ENCODE measurements at regions not wholly inside any gene's neighbourhood (a gene's known extent, or its start where the extent isn't known, plus 50 kb on each side); places are given as distances from the start of the nearest gene placed in this dataset.
"Not testable (repeated sequence)": the region's sequence is repeated elsewhere in the genome, so short reads cannot be mapped to it uniquely, and the experiment has no call there.

DNA sequence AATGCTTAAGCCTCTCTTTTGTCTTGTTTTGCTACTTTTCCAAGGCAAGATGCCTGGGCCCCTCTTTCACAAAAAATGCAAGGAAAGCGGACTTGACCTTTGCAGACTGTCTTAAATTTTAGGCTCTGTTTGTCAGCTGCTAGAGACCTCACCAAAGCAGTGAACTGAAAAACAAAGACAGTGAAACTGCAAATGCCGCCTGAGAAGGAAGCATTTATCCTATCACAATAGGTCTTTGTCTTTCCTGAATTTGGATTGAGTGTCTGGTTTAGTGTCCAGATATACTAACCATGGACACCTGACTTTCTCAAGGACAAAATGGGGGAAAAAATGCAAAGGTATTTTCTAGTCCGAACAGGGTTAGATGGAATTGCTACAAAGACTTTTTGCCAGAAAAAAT is 256.9 kb downstream of the INHBA start:
- peak in 1 of 8 experiments; percentile 39 for ATAC-seq (replicated peaks in 6 of 8)
- no peak overlapping the region for H3K27ac ChIP-seq
- no peak overlapping the region for H3K4me3 ChIP-seq
- in situ Hi-C loops (cut with MboI; ENCODE audit: low pct_unique_long_range_greater_than_20kb in 2 of 9, low sequenced_read_pairs in 9 of 9, unreplicated experiment in 9 of 9), result no loop called here
- WGBS, 10 experiments, result 0 to 100% (median 71%) methylated on average over 1 to 3 of the region's 3 CpGs; no CpG with 5 or more reads in 2 of the 10 experiments
- H3K4me1 ChIP-seq (replicated peaks in 1 of 2), result peaks cover 0 to 9% of the 10 kb centered on the region in 2 donors

- WGBS, 10 experiments, result 67 to 100% (median 100%) methylated on average over 1 of the region's 1 CpG; no CpG with 5 or more reads in 1 of the 10 experiments
- ATAC-seq (replicated peaks in 6 of 8), result no peak
- no peak overlapping the region for H3K27ac ChIP-seq
Measured at GRCh38 chr7:41445432-41445831, 257.5 kb downstream of the INHBA start.

DNA sequence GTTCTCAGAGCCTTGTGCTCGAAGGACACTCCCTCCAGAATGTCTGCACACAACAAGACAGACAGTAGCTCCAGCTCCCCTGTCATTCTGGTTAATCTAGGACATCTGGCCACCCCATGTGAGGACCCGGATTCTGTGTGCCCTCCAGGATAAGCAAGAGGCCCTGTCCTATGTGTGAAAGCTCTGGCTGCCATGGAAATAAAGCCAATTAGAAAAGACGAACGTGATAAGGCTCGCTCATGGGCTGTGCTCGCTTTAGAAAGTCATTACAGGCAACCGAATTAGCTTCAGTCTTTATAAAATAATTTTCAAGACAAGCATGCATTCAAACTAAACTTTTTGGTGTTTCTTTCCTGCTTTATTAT is 263.4 kb downstream of the INHBA start:
- ATAC-seq (replicated peaks in 6 of 8), result peak in 1 of 8 experiments; percentile 63
- in situ Hi-C loops (cut with MboI; ENCODE audit: low pct_unique_long_range_greater_than_20kb in 2 of 9, low sequenced_read_pairs in 9 of 9, unreplicated experiment in 9 of 9), result no loop called here
- Histone ChIP-seq H3K4me3 (no peak overlapping the region), H3K27ac (no peak overlapping the region), H3K4me1 (replicated peaks in 1 of 2) (no peaks in the 10 kb centered on the region)
- WGBS, 10 experiments, result 53 to 100% (median 75%) methylated on average over 1 to 7 of the region's 7 CpGs; no CpG with 5 or more reads in 1 of the 10 experiments

More at GRCh38 chr7:41445432-41445831, 257.5 kb downstream of the INHBA start:
- H3K4me3 ChIP-seq, result no peak overlapping the region
- in situ Hi-C loops (cut with MboI; ENCODE audit: low pct_unique_long_range_greater_than_20kb in 2 of 9, low sequenced_read_pairs in 9 of 9, unreplicated experiment in 9 of 9), result no loop called here
- peaks cover 0 to 9% of the 10 kb centered on the region in 2 donors for H3K4me1 ChIP-seq (replicated peaks in 1 of 2)

GRCh38 chr7:41438705-41439514 is 264.0 kb downstream of the INHBA start:
- Histone ChIP-seq H3K27ac (no peak overlapping the region), H3K4me3 (no peak overlapping the region), H3K4me1 (replicated peaks in 1 of 2) (no peaks in the 10 kb centered on the region)
- in situ Hi-C loops (cut with MboI; ENCODE audit: low pct_unique_long_range_greater_than_20kb in 2 of 9, low sequenced_read_pairs in 9 of 9, unreplicated experiment in 9 of 9), result no loop called here
- peak in 3 of 8 experiments; percentile 74 to 93 (median 90) for ATAC-seq (replicated peaks in 6 of 8)
- WGBS, 10 experiments, result 27 to 100% (median 88%) methylated on average over 1 to 7 of the region's 8 CpGs

- Histone ChIP-seq H3K4me1 (replicated peaks in 1 of 2) (no peaks in the 10 kb centered on the region), H3K27ac (no peak overlapping the region), H3K4me3 (no peak overlapping the region)
- no peak for ATAC-seq (replicated peaks in 6 of 8)
- in situ Hi-C loops (cut with MboI; ENCODE audit: low pct_unique_long_range_greater_than_20kb in 2 of 9, low sequenced_read_pairs in 9 of 9, unreplicated experiment in 9 of 9), result no loop called here
- WGBS, 10 experiments, result 69 to 100% (median 83%) methylated on average over 1 to 9 of the region's 10 CpGs
Measured at GRCh38 chr7:41437257-41438196, 265.4 kb downstream of the INHBA start.

- Histone ChIP-seq H3K4me1 (replicated peaks in 1 of 2) (no peaks in the 10 kb centered on the region), H3K4me3 (no peak overlapping the region), H3K27ac (no peak overlapping the region)
- no peak for ATAC-seq (replicated peaks in 6 of 8)
- 80 to 100% (median 100%) methylated on average over 1 to 2 of the region's 3 CpGs; no CpG with 5 or more reads in 5 of the 10 experiments for WGBS, 10 experiments
- in situ Hi-C loops (cut with MboI; ENCODE audit: low pct_unique_long_range_greater_than_20kb in 2 of 9, low sequenced_read_pairs in 9 of 9, unreplicated experiment in 9 of 9), result no loop called here
Measured at GRCh38 chr7:41436139-41436538, 266.8 kb downstream of the INHBA start.

DNA sequence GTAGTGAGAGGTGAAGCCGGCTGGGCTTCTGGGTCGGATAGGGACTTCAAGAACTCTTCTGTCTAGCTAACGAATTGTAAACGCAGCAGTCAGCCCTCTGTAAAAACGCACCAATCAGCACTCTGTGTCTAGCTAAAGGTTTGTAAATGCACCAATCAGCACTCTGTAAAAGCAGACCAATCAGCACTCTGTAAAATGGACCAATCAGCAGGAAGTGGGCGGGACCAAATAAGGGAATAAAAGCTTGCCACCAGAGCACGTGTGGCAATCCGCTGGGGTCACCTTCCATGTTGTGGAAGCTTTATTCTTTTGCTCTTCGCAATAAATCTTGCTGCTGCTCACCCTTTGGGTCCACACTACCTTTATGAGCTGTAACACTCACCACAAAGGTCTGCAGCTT is 267.9 kb downstream of the INHBA start:
- H3K4me3 ChIP-seq, result not testable (repeated sequence)

GRCh38 chr7:41431671-41432070 is 271.2 kb downstream of the INHBA start:
- no peak for ATAC-seq (replicated peaks in 6 of 8)
- no peaks in the 10 kb centered on the region for H3K4me1 ChIP-seq (replicated peaks in 1 of 2)
- H3K4me3 ChIP-seq, result no peak overlapping the region
- WGBS, 10 experiments, result 27 to 100% (median 86%) methylated on average over 1 to 3 of the region's 3 CpGs; no CpG with 5 or more reads in 2 of the 10 experiments
- in situ Hi-C loops (cut with MboI; ENCODE audit: low pct_unique_long_range_greater_than_20kb in 2 of 9, low sequenced_read_pairs in 9 of 9, unreplicated experiment in 9 of 9), result no loop called here
- no peak overlapping the region for H3K27ac ChIP-seq

More for the DNA sequence above, 267.9 kb downstream of the INHBA start:
- ATAC-seq (replicated peaks in 6 of 8); in situ Hi-C loops (cut with MboI; ENCODE audit: low pct_unique_long_range_greater_than_20kb in 2 of 9, low sequenced_read_pairs in 9 of 9, unreplicated experiment in 9 of 9); H3K4me1 ChIP-seq (replicated peaks in 1 of 2); H3K27ac ChIP-seq: not testable (repeated sequence)
- 67 to 100% (median 81%) methylated on average over 1 to 7 of the region's 9 CpGs; no CpG with 5 or more reads in 3 of the 10 experiments for WGBS, 10 experiments

DNA sequence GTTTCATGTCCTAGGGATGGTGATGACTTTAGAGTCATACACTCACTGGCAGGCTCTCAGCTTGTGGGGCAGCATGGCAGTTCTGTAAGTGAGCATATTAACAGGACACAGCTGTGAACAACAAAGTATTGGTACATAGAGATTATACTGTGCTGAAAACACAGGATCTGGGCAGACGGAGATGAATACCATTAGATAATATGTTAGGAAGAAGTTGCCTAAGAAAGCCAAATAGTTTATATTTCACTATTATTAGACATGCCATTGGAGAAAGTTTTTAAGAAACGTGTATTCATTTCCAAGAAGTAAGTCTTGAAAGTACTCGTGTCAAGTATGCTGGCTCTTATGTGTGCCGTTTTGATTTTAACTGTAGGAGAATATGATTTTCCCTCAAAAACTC is 274.5 kb downstream of the INHBA start:
- ATAC-seq (replicated peaks in 6 of 8), result no peak
- in situ Hi-C loops (cut with MboI; ENCODE audit: low pct_unique_long_range_greater_than_20kb in 2 of 9, low sequenced_read_pairs in 9 of 9, unreplicated experiment in 9 of 9), result no loop called here
- no peak overlapping the region for H3K4me3 ChIP-seq
- 22 to 100% (median 82%) methylated on average over 1 to 4 of the region's 4 CpGs; no CpG with 5 or more reads in 1 of the 10 experiments for WGBS, 10 experiments
- H3K27ac ChIP-seq, result no peak overlapping the region
- no peaks in the 10 kb centered on the region for H3K4me1 ChIP-seq (replicated peaks in 1 of 2)

DNA sequence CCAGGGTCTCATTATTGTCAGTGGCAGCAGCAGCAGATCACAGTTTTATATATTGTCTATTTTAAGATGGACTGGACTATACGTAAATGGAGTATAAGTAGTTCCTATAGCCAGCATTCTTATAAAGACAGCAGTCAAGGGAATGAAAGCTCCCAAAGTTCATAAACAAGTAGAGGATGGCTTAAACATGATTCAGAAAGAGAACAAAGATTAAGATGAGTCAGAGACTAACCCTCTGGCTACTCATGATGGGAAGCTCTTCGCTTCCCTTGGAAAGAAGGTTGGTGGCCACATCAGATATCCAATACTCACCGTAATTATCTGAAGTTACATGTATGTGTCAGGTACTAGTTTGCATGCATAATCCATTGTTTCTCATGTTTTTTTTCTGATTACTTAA is 277.0 kb downstream of the INHBA start:
- in situ Hi-C loops (cut with MboI; ENCODE audit: low pct_unique_long_range_greater_than_20kb in 2 of 9, low sequenced_read_pairs in 9 of 9, unreplicated experiment in 9 of 9), result no loop called here
- Histone ChIP-seq H3K4me1 (replicated peaks in 1 of 2) (no peaks in the 10 kb centered on the region), H3K27ac (no peak overlapping the region), H3K4me3 (no peak overlapping the region)
- ATAC-seq (replicated peaks in 6 of 8), result peak in 2 of 8 experiments; percentile 59 to 83
- 48 to 90% (median 83%) methylated on average over 1 to 3 of the region's 3 CpGs; no CpG with 5 or more reads in 1 of the 10 experiments for WGBS, 10 experiments

DNA sequence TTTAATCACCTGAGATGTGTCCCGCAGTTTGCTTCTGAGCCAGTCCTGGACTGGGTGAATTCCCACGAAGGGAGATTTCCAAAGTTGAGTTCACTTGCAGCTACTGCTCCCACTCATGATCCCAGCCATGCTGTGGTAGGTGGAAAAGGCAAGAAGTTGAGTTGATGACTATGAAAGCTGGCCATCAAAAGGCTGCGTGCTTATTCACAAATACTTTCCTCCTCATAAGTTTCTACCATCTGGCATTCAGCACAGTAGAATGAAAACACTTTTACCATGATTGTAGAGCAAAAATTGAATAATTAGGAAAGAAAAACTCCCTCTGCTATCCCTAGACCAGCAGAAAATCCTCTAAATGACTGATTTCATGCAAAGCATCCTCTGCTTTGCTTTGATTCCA is 281.8 kb downstream of the INHBA start:
- H3K4me3 ChIP-seq, result no peak overlapping the region
- in situ Hi-C loops (cut with MboI; ENCODE audit: low pct_unique_long_range_greater_than_20kb in 2 of 9, low sequenced_read_pairs in 9 of 9, unreplicated experiment in 9 of 9), result no loop called here
- ATAC-seq (replicated peaks in 6 of 8), result peak in 1 of 8 experiments; percentile 18
- H3K4me1 ChIP-seq (replicated peaks in 1 of 2), result no peaks in the 10 kb centered on the region
- WGBS, 10 experiments, result 50 to 90% (median 75%) methylated on average over 2 of the region's 3 CpGs; no CpG with 5 or more reads in 5 of the 10 experiments
- no peak overlapping the region for H3K27ac ChIP-seq

DNA sequence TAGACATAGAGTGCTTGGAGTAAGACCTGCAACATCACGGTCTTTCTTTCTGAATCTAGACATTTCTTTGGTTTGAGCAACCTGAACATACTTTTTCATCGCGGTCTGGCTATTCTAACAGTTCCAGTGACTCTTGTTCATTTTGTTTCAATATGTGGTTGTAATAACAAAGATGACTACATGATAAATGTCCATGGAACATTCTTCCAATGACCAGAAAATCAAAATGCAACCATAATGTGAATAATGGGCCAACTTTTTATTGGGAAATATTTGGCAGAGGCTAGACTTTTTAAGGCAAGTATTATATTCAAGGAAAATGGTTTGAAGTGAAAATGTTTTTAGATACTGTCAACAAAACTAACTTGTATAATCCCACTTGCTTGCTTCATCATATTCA is 282.5 kb downstream of the INHBA start:
- 11 to 100% (median 95%) methylated on average over 1 to 3 of the region's 3 CpGs for WGBS, 10 experiments
- no peak for ATAC-seq (replicated peaks in 6 of 8)
- no peak overlapping the region for H3K4me3 ChIP-seq
- no peak overlapping the region for H3K27ac ChIP-seq
- H3K4me1 ChIP-seq (replicated peaks in 1 of 2), result no peaks in the 10 kb centered on the region
- in situ Hi-C loops (cut with MboI; ENCODE audit: low pct_unique_long_range_greater_than_20kb in 2 of 9, low sequenced_read_pairs in 9 of 9, unreplicated experiment in 9 of 9), result no loop called here

GRCh38 chr7:41418337-41418736 is 284.6 kb downstream of the INHBA start:
- WGBS, 10 experiments, result 17 to 100% (median 63%) methylated on average over 1 to 3 of the region's 3 CpGs; no CpG with 5 or more reads in 1 of the 10 experiments
- ATAC-seq (replicated peaks in 6 of 8), result no peak
- Histone ChIP-seq H3K4me1 (replicated peaks in 1 of 2) (no peaks in the 10 kb centered on the region), H3K4me3 (no peak overlapping the region), H3K27ac (no peak overlapping the region)
- in situ Hi-C loops (cut with MboI; ENCODE audit: low pct_unique_long_range_greater_than_20kb in 2 of 9, low sequenced_read_pairs in 9 of 9, unreplicated experiment in 9 of 9), result no loop called here
